ENCODE measurements at regions not wholly inside any gene's neighbourhood (a gene's known extent, or its start where the extent isn't known, plus 50 kb on each side); places are given as distances from the start of the nearest gene placed in this dataset.
"Not testable (repeated sequence)": the region's sequence is repeated elsewhere in the genome, so short reads cannot be mapped to it uniquely, and the experiment has no call there.

DNA sequence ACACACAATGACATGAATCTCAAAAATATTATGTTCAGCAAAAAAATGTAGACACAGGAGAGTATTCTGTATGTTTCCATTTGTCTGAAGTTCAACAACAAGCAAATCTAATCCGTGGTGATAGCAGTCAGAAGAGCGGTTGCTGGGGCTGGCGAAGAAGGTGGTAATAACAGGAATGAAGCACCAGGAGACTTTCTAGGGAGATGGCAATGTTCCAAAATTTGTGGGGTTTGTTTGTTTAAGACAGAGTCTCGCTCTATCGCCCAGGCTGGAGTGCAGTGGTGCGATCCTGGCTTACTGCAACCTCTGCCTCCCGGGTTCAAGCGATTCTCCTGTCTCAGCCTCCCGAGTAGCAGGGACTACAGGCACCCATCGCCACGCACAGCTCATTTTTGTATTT is 177.8 kb downstream of the FOXB1 start:
- TF ChIP-seq, protein P1, sequence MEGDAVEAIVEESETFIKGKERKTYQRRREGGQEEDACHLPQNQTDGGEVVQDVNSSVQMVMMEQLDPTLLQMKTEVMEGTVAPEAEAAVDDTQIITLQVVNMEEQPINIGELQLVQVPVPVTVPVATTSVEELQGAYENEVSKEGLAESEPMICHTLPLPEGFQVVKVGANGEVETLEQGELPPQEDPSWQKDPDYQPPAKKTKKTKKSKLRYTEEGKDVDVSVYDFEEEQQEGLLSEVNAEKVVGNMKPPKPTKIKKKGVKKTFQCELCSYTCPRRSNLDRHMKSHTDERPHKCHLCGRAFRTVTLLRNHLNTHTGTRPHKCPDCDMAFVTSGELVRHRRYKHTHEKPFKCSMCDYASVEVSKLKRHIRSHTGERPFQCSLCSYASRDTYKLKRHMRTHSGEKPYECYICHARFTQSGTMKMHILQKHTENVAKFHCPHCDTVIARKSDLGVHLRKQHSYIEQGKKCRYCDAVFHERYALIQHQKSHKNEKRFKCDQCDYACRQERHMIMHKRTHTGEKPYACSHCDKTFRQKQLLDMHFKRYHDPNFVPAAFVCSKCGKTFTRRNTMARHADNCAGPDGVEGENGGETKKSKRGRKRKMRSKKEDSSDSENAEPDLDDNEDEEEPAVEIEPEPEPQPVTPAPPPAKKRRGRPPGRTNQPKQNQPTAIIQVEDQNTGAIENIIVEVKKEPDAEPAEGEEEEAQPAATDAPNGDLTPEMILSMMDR (IDR thresholded peaks at IDR 0.05) = not testable (repeated sequence)
- not testable (repeated sequence) for TF ChIP-seq EZH2phosphoT487, EZH2 (IDR thresholded peaks at IDR 0.05)

All from neural progenitor cell (in vitro differentiated cells).